ENCODE measurements at regions not wholly inside any gene's neighbourhood (a gene's known extent, or its start where the extent isn't known, plus 50 kb on each side); places are given as distances from the start of the nearest gene placed in this dataset.

GRCh38 chr7:68911754-68912153 lies 686.5 kb upstream of the AUTS2 start:
- ChIA-PET POLR2A (no interaction called here), CTCF (no interaction called here)
- TF ChIP-seq CTCF (IDR thresholded peaks at IDR 0.05; ENCODE audit: insufficient read depth, low read length, missing control alignments): no peak
- no peak for DNase-seq (ENCODE audit: low read depth, low spot score)
- no peak overlapping the region for H3K4me3 ChIP-seq (ENCODE audit: low read depth, low read length)

GRCh38 chr7:68914006-68914405 lies 684.3 kb upstream of the AUTS2 start:
- no peak for DNase-seq (ENCODE audit: low read depth, low spot score)
- no peak overlapping the region for H3K4me3 ChIP-seq (ENCODE audit: low read depth, low read length)
- ChIA-PET POLR2A (no interaction called here), CTCF (no interaction called here)
- no peak for TF ChIP-seq CTCF (IDR thresholded peaks at IDR 0.05; ENCODE audit: insufficient read depth, low read length, missing control alignments)

GRCh38 chr7:68917041-68917651 lies 681.1 kb upstream of the AUTS2 start:
- no peak for TF ChIP-seq CTCF (IDR thresholded peaks at IDR 0.05; ENCODE audit: insufficient read depth, low read length, missing control alignments)
- POLR2A ChIA-PET: no interaction called here
- DNase-seq (ENCODE audit: low read depth, low spot score): no peak
- H3K4me3 ChIP-seq (ENCODE audit: low read depth, low read length): no peak overlapping the region
- CTCF ChIA-PET: no interaction called here

GRCh38 chr7:68918621-68919020 lies 679.7 kb upstream of the AUTS2 start:
- ChIA-PET CTCF (no interaction called here), POLR2A (no interaction called here)
- no peak overlapping the region for H3K4me3 ChIP-seq (ENCODE audit: low read depth, low read length)
- DNase-seq (ENCODE audit: low read depth, low spot score): no peak
- no peak for TF ChIP-seq CTCF (IDR thresholded peaks at IDR 0.05; ENCODE audit: insufficient read depth, low read length, missing control alignments)

- H3K4me3 ChIP-seq (ENCODE audit: low read depth, low read length): no peak overlapping the region
- no peak for TF ChIP-seq CTCF (IDR thresholded peaks at IDR 0.05; ENCODE audit: insufficient read depth, low read length, missing control alignments)
- ChIA-PET POLR2A (no interaction called here), CTCF (no interaction called here)
- no peak for DNase-seq (ENCODE audit: low read depth, low spot score)
These were observed 675.4 kb upstream of the AUTS2 start for GRCh38 chr7:68922850-68923249.

GRCh38 chr7:68925241-68925640 lies 673.0 kb upstream of the AUTS2 start:
- TF ChIP-seq CTCF (IDR thresholded peaks at IDR 0.05; ENCODE audit: insufficient read depth, low read length, missing control alignments): no peak
- no peak overlapping the region for H3K4me3 ChIP-seq (ENCODE audit: low read depth, low read length)
- no peak for DNase-seq (ENCODE audit: low read depth, low spot score)
- CTCF ChIA-PET: no interaction called here
- POLR2A ChIA-PET: no interaction called here
